HL-60/S4 (cell line): ENCODE measurements at regions not wholly inside any gene's neighbourhood (a gene's known extent, or its start where the extent isn't known, plus 50 kb on each side); places are given as distances from the start of the nearest gene placed in this dataset.

Experiments
- in situ Hi-C: fragments of 300-500 bp; cut with MboI; formaldehyde crosslinking; loops from 2 replicates; pipeline ENCODE4 v1.14.3; 2022; ENCODE audit warnings: low sequenced_read_pairs

DNA sequence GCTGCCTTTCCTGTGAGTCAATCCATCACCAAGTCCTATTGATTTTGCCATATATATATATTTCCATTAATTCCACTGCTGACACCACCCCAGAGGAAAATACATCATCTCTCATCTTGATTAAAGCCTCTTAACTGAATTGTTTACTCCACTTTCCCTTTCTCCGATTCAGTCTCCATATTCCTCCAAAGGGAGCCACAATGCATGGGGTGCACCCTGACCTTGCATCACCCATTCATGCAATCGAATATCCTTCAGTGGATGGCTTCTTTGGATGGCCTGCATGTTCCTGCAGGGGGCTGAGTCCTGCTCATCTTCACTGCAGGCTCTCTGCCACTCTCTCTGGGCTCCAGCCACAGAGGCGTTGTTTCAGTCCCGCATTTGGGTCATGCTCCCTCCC, 231.0 kb downstream of the SNX18 start:
- in situ Hi-C loops = no loop called here

DNA sequence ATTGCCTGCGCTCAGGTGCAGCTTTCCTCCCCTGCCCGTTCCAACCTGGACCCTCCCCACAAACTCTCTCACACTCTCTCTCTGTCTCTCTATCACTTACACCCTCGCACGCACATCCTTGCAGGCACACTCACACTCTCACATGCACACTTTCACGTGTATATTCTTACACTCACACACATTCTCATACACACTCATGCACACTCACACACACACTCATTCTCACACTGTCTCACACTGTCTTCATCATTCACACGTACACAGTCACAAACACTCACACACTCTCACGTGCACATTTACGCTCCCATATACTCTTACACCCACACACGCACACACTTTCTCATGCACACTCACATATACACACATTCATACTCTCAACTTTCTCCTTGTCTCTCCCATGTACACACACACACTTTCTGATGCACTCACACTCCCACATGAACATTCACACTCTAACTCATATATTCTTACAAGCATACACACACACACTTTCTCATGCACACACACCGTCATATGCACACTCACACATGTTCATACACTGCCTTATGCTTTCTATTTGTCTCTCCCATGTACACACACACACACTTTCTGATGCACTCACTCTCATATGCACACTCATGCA, 229.3 kb downstream of the SNX18 start:
- in situ Hi-C loops = no loop called here

DNA sequence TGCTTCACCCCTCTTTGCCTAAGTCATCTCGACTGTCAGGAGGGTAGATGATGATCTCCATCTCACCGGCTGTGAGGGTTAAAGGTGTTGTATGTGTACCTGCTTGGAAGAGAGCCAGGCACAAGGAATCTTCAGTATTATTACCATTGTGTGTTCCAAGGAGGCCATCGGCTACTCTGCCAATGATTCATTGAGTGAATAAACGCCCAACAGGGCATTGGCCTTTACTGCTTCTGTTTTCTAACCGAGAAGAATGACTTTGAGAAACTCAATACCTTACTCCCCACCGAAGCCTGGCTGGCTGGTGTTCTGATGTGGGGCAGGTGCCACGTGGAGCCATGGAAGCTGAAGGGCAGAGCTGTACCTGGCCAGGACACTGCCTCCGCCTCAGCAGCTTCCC, 228.8 kb downstream of the SNX18 start:
- in situ Hi-C loops = no loop called here

DNA sequence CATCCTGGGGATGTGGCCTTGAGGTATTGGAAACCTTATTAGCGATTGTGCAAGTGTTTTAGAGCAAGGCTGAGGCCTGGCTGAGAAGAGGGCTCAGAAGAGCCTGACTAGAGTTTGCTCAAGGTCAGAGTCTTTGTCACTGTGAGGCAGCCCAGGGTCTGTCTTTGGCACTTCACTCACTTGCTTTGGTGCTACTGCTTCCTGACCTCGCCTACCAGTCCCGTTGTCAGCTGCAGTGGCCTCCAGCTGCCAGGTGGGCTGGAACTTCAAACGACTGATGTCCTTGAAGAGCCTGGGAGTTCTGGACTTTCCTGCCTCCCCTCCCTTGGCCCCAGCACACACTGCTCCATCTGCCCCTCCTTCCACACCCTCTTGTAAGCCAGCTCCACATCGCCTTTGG, 228.0 kb downstream of the SNX18 start:
- in situ Hi-C loops = no loop called here

GRCh38 chr5:54743997-54744788, 226.6 kb downstream of the SNX18 start:
- in situ Hi-C loops = no loop called here

DNA sequence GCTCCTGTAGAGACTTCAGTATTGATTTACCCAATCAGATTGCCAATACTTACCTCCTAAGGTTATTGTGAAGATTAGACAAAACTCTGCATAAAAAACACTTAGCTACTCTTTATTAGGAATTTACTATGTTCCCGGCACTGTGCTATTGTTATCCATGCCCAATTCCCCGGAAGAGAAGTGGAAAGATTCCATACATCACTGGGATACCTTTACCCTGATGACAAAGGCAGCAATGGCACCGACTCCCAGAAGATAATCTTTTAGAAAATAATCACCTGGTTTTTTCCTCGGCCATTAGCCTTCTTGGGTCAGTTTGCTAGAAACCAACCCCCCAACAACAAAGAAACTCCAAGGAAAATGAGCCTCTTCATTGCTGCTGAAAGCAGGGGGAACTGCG, 226.0 kb downstream of the SNX18 start:
- in situ Hi-C loops = no loop called here

- in situ Hi-C loops = no loop called here
Observed at GRCh38 chr5:54742417-54742891, 224.9 kb downstream of the SNX18 start.

DNA sequence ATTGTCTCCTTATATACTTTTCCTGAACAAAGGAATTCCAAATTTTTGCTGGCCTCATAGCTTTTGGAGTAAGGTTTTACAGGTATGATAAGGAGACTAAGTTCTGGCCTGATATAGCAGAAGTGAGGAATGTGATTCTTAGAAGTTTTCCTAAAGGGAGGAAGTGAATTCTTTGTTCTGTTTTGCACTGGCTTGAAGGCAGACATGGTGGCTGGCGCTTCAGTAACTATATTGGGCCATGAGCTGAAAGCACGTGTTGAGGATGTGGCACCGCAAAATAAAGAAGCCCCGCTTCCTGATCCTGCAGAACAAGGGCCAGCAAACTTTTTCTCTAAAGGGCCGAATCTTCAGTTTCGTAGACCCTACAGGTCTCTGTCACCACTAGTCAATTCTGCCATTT, 224.2 kb downstream of the SNX18 start:
- in situ Hi-C loops = no loop called here

GRCh38 chr5:54740141-54740540, 222.6 kb downstream of the SNX18 start:
- in situ Hi-C loops = no loop called here

- in situ Hi-C loops = no loop called here
Observed at GRCh38 chr5:54739371-54739770, 221.8 kb downstream of the SNX18 start.

DNA sequence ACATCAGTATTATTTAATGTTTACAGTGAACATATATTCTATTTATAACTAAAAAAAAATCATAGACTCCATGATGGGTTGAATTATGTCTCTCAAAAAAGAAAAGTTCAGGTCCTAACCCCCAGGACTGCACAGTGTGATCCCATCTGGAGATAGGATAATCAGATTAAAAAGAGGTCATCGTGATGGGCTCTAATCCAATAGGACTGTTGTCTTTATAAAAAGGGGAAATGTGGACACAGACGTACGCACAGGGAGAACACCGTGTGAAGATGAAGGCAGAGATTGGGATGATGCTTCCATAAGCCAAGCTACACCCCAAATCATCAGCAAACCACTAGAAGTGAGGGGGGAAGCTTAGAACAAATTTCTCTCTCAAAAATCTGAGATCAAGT, 221.4 kb downstream of the SNX18 start:
- in situ Hi-C loops = no loop called here

- in situ Hi-C loops = no loop called here
Observed at GRCh38 chr5:54738118-54738972, 220.8 kb downstream of the SNX18 start.

- in situ Hi-C loops = no loop called here
Observed at GRCh38 chr5:54736003-54736797, 218.6 kb downstream of the SNX18 start.

DNA sequence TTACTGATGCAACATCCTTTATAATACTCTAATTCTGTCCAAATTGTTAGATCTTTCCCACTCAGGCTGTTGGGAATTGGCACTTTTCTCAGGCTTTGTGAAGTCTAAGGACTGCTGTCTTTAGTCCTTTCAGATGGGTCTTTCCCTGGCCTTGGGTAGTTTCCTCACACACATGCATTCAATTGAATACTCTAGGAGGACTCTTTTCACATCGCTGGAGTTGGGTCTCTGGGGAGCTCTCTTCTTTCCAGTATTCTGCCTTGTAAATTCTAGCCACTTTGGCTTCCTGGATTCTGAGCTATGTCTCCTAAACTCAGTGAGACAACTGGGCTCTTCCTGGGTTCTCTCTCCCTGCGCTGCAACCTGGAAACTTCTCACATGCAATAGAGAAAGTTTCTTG, 215.5 kb downstream of the SNX18 start:
- in situ Hi-C loops = no loop called here

- in situ Hi-C loops = no loop called here
Observed at GRCh38 chr5:54732108-54732507, 214.5 kb downstream of the SNX18 start.

GRCh38 chr5:54728588-54728915, 211.0 kb downstream of the SNX18 start:
- in situ Hi-C loops = no loop called here

DNA sequence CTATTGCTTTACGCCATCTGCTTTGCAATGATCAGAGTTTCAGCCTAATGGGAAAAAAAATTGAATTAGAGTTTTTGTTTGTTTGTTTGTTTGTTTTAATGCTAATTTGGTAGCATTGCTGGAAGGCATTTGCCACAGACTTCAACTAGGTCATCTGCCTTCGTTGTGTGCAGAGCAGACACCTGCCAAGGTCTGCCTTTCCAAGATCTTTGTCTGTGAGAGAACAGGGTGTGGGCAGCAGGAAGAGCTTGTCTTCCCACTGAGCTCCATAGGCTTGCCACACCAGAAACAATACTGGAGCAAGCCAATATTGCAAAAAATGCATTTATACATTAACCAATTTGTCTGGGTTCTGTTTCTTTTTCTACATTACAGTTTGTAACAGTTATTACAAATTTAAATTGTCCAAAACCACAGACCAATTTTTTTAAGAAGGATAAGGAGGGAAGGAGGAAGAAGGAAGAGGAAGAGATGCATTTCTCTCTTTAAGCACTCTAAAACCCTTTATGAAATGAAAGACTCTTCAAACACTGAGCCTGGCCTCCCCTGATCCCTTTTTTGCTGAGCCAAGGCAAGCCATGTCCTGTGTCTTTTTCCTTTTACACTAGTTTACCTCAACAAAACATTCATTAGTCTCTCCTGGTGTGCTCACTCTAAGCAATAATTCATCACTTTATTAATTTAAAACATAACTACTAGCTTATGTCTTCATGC, 210.5 kb downstream of the SNX18 start:
- in situ Hi-C loops = no loop called here

DNA sequence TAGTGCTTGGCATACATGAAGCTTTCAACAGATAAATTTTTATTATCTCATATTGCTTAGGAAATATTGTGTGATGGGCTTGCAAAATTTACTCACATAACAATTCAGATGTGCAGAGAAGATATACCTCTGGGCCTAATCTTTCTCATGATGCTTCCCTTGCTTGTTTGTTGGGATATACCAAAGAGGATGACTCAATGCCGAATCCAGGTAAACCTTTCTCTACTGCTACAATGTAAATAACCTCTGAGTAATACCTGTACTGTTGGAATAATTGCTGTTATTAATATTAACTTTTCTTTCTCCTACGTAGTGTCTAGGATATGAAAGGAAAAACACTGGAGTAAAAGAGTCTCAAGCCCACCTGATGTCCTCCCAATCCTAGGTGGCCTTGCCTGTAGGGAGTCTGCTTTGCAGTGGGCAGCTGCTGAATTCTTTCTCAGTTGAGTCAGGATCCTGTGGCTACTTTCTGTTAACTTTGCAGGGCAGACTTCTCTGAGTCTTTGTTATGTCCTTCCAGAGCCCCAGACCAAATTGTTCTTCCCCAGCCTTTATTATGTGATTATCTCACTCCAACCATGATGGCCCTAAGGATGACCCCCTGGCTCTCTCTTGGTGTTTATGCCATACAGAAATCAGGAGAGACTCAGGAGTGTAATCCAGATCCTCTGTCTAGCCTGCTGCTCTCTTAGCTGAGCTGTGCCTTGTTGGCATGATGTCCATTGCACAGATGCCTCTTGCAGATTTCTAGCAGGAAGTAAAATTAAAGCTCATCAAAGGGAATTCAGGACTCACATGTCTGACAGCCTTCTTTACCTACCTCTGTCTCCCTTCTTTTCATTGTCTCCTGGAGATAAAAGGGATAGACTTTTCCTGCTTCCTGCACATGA, 208.1 kb downstream of the SNX18 start:
- in situ Hi-C loops = no loop called here

DNA sequence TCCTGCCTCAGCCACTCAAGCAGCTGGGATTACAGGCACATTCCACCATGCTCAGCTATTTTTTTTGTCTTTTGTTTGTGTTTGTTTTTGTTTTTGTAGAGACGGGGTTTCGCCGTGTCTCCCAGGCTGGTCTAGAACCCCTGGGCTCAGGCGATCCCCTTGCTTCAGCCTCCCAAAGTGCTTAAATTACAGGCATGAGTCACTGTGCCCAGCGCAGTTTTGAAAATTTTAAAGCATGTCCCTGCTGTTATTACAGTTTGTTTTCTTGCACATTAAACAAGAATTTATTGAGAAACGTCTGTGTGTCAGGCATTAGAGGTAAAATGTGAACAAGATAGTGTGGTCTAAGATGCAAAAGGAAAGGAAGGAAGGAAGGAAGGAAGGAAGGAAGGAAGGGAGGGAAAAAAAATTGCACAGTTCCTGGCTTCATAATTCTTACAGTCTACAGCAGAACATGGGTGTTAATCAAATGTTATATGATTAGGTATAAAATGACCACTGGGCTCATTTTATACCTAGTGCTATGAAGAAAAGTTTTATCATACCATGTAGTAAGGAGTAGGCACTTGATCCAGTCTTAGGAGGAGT, 205.4 kb downstream of the SNX18 start:
- in situ Hi-C loops = no loop called here
